ENCODE measurements at regions not wholly inside any gene's neighbourhood (a gene's known extent, or its start where the extent isn't known, plus 50 kb on each side); places are given as distances from the start of the nearest gene placed in this dataset.

GRCh38 chr4:83875437-83875836, 339.5 kb downstream of the GPAT3 start:
- no peak for DNase-seq (ENCODE audit: low read depth)
- no peak overlapping the region for H3K4me3 ChIP-seq (ENCODE audit: low read depth, low read length)
- TF ChIP-seq MYC (IDR thresholded peaks at IDR 0.05; ENCODE audit: low read depth, low read length) = no peak

- DNase-seq (ENCODE audit: low read depth) = no peak
- H3K4me3 ChIP-seq (ENCODE audit: low read depth, low read length) = no peak overlapping the region
- TF ChIP-seq MAX (IDR thresholded peaks at IDR 0.05; ENCODE audit: low read depth, low read length) (no peak), MYC (IDR thresholded peaks at IDR 0.05; ENCODE audit: low read depth, low read length) (no peak), CTCF (IDR thresholded peaks at IDR 0.05; ENCODE audit: low read depth, low read length) (no peak), POLR2A (IDR thresholded peaks at IDR 0.05; ENCODE audit: extremely low read depth, insufficient read length) (no peak)
These were observed 338.1 kb downstream of the GPAT3 start for GRCh38 chr4:83873996-83874395.

- no peak overlapping the region for H3K4me3 ChIP-seq (ENCODE audit: low read depth, low read length)
- TF ChIP-seq MYC (IDR thresholded peaks at IDR 0.05; ENCODE audit: low read depth, low read length) (no peak), CTCF (IDR thresholded peaks at IDR 0.05; ENCODE audit: low read depth, low read length) (no peak), MAX (IDR thresholded peaks at IDR 0.05; ENCODE audit: low read depth, low read length) (no peak), POLR2A (IDR thresholded peaks at IDR 0.05; ENCODE audit: extremely low read depth, insufficient read length) (no peak)
- DNase-seq (ENCODE audit: low read depth) = peak; percentile 1
These were observed 334.5 kb downstream of the GPAT3 start for GRCh38 chr4:83870328-83870950.

- DNase-seq (ENCODE audit: low read depth) = no peak
- TF ChIP-seq CTCF (IDR thresholded peaks at IDR 0.05; ENCODE audit: low read depth, low read length) (no peak), POLR2A (IDR thresholded peaks at IDR 0.05; ENCODE audit: extremely low read depth, insufficient read length) (no peak), MAX (IDR thresholded peaks at IDR 0.05; ENCODE audit: low read depth, low read length) (no peak), MYC (IDR thresholded peaks at IDR 0.05; ENCODE audit: low read depth, low read length) (no peak)
- H3K4me3 ChIP-seq (ENCODE audit: low read depth, low read length) = no peak overlapping the region
These were observed 331.1 kb downstream of the GPAT3 start for GRCh38 chr4:83866834-83867621.

- H3K4me3 ChIP-seq (ENCODE audit: low read depth, low read length) = no peak overlapping the region
- no peak for TF ChIP-seq CTCF (IDR thresholded peaks at IDR 0.05; ENCODE audit: low read depth, low read length)
- no peak for TF ChIP-seq MAX (IDR thresholded peaks at IDR 0.05; ENCODE audit: low read depth, low read length)
- no peak for TF ChIP-seq POLR2A (IDR thresholded peaks at IDR 0.05; ENCODE audit: extremely low read depth, insufficient read length)
- no peak for TF ChIP-seq MYC (IDR thresholded peaks at IDR 0.05; ENCODE audit: low read depth, low read length)
- no peak for DNase-seq (ENCODE audit: low read depth)
These were observed 329.7 kb downstream of the GPAT3 start for GRCh38 chr4:83865417-83866150.
